A673 (cell line): ENCODE measurements at regions not wholly inside any gene's neighbourhood (a gene's known extent, or its start where the extent isn't known, plus 50 kb on each side); places are given as distances from the start of the nearest gene placed in this dataset.

ENCODE experiments used
- BruUV-seq: library from RNA; stranded (reverse); fragments of 400-500 nt; replicated peaks from 2 replicates; lab custom pipeline; 2021; lab: Mats Ljungman, UMichigan
- CTCF ChIA-PET: fragments of 300-600 bp; sonication (Branson Sonifier 250); formaldehyde crosslinking; loops from one replicate; lab custom pipeline; 2022; ENCODE audit warnings: antibody characterized with exemption; lab: Charles Lee
- POLR2A ChIA-PET: fragments of 300-600 bp; sonication (Branson Sonifier 250); formaldehyde crosslinking; loops from one replicate; lab custom pipeline; 2022; ENCODE audit warnings: antibody characterized with exemption; ENCODE audit not compliant: low non-redundant PET; lab: Charles Lee
- DNase-seq: peaks from one replicate; pipeline ENCODE4 v3.0.0-alpha.2; 2015; ENCODE audit warnings: low spot score
- H3K27ac ChIP-seq: fragments of 200-600 bp; sonication (generic); 2 replicates; pipeline ENCODE4 v1.5.1; 2016; ENCODE audit warnings: mixed run types, low read depth, mild to moderate bottlenecking, mixed read lengths, antibody characterized with exemption, low read length; ENCODE audit not compliant: poor library complexity, severe bottlenecking
- H3K27me3 ChIP-seq: fragments of 200-600 bp; sonication (generic); replicated peaks from 2 replicates; pipeline ENCODE4 v1.6.1; 2017; ENCODE audit warnings: mixed run types, low read depth, mild to moderate bottlenecking, mixed read lengths, antibody characterized with exemption, low read length; ENCODE audit not compliant: insufficient read depth, poor library complexity
- H3K36me3 ChIP-seq: fragments of 200-600 bp; sonication (generic); 2 replicates; pipeline ENCODE4 v1.6.1; 2016; ENCODE audit warnings: mixed run types, mild to moderate bottlenecking, mixed read lengths, antibody characterized with exemption, low read length; ENCODE audit not compliant: insufficient read depth, poor library complexity, severe bottlenecking
- H3K4me1 ChIP-seq: fragments of 200-600 bp; sonication (generic); 2 replicates; pipeline ENCODE4 v1.6.1; 2017; ENCODE audit warnings: mixed run types, mild to moderate bottlenecking, mixed read lengths, antibody characterized with exemption, low read length; ENCODE audit not compliant: insufficient read depth, poor library complexity, severe bottlenecking
- H3K4me3 ChIP-seq: fragments of 200-600 bp; sonication (generic); 2 replicates; pipeline ENCODE4 v1.5.1; 2016; ENCODE audit warnings: low read depth, mixed run types, mild to moderate bottlenecking, mixed read lengths, low read length; ENCODE audit not compliant: poor library complexity, severe bottlenecking
- H3K9me3 ChIP-seq: fragments of 200-600 bp; sonication (generic); 2 replicates; pipeline ENCODE4 v1.6.1; 2016; ENCODE audit warnings: mixed run types, low read depth, mild to moderate bottlenecking, mixed read lengths, antibody characterized with exemption, low read length; ENCODE audit not compliant: poor library complexity, severe bottlenecking
- CTCF ChIP-seq: fragments of 300-800, 200-600 bp; sonication (generic); conservative IDR thresholded peaks from 2 replicates; pipeline ENCODE4 v1.5.1; 2017; ENCODE audit warnings: low read depth, mild to moderate bottlenecking, antibody characterized with exemption, low read length, moderate library complexity, mixed read lengths
- EZH2 ChIP-seq: fragments of 200-600 bp; sonication (generic); IDR thresholded peaks from 2 replicates; pipeline ENCODE4 v1.6.1; 2017; ENCODE audit warnings: borderline replicate concordance, low read depth, mild to moderate bottlenecking, mixed read lengths, antibody characterized with exemption, low read length; ENCODE audit not compliant: poor library complexity, severe bottlenecking
- intact Hi-C: fragments of 100-400 bp; cut with micrococcal nuclease; formaldehyde crosslinking; loops from one replicate; pipeline ENCODE4 v1.10.0; 2022; ENCODE audit not compliant: unreplicated experiment

- POLR2A ChIA-PET, result no interaction called here
- Histone ChIP-seq H3K4me1 (no peaks in the 10 kb centered on the region), H3K36me3 (no peaks in the 10 kb centered on the region), H3K4me3 (no peak overlapping the region), H3K27ac (no peak overlapping the region), H3K27me3 (no peaks in the 10 kb centered on the region), H3K9me3 (peaks cover 17% of the 10 kb centered on the region)
- CTCF ChIA-PET, result no interaction called here
- TF ChIP-seq CTCF (no peak), EZH2 (no peak)
- no TSS peak for BruUV-seq
- intact Hi-C loops, result no loop called here
- DNase-seq, result no peak
Measured at GRCh38 chr5:3033033-3033755, 281.7 kb upstream of the IRX2 start.

- no peak for TF ChIP-seq EZH2
- no peak for TF ChIP-seq CTCF
- BruUV-seq, result no TSS peak
Measured at GRCh38 chr5:3032513-3032912, 281.0 kb upstream of the IRX2 start.

GRCh38 chr5:3031733-3032378 lies 280.4 kb upstream of the IRX2 start:
- H3K27me3 ChIP-seq, result no peaks in the 10 kb centered on the region
- BruUV-seq, result no TSS peak
- intact Hi-C loops, result no loop called here
- DNase-seq, result no peak
- H3K27ac ChIP-seq, result no peak overlapping the region
- ChIA-PET POLR2A (no interaction called here), CTCF (no interaction called here)
- TF ChIP-seq EZH2, result no peak
- TF ChIP-seq CTCF, result no peak
- no peaks in the 10 kb centered on the region for H3K4me1 ChIP-seq
- H3K4me3 ChIP-seq, result no peak overlapping the region
- H3K36me3 ChIP-seq, result no peaks in the 10 kb centered on the region
- H3K9me3 ChIP-seq, result peaks cover 16% of the 10 kb centered on the region

More at GRCh38 chr5:3032513-3032912, 281.0 kb upstream of the IRX2 start:
- H3K4me3 ChIP-seq, result no peak overlapping the region
- DNase-seq, result no peak
- H3K36me3 ChIP-seq, result no peaks in the 10 kb centered on the region
- peaks cover 17% of the 10 kb centered on the region for H3K9me3 ChIP-seq
- H3K4me1 ChIP-seq, result no peaks in the 10 kb centered on the region
- H3K27ac ChIP-seq, result no peak overlapping the region
- ChIA-PET POLR2A (no interaction called here), CTCF (no interaction called here)
- H3K27me3 ChIP-seq, result no peaks in the 10 kb centered on the region
- intact Hi-C loops, result no loop called here
